ENCODE measurements at regions not wholly inside any gene's neighbourhood (a gene's known extent, or its start where the extent isn't known, plus 50 kb on each side); places are given as distances from the start of the nearest gene placed in this dataset.

- no peak for DNase-seq (ENCODE audit: low spot score)
- Histone ChIP-seq H3K27me3 (ENCODE audit: insufficient read depth, poor library complexity, severe bottlenecking) (no peaks in the 10 kb centered on the region), H3K4me1 (ENCODE audit: insufficient read depth, poor library complexity, severe bottlenecking) (no peaks in the 10 kb centered on the region), H3K36me3 (ENCODE audit: low read depth) (no peaks in the 10 kb centered on the region), H3K9me3 (ENCODE audit: severe bottlenecking) (no peaks in the 10 kb centered on the region), H3K4me3 (ENCODE audit: severe bottlenecking) (no peak overlapping the region), H3K27ac (ENCODE audit: poor library complexity, severe bottlenecking) (no peak overlapping the region)
- ATAC-seq (ENCODE audit: low read depth): no peak
- peak; percentile 50 for TF ChIP-seq CTCF (IDR thresholded peaks at IDR 0.05; ENCODE audit: poor library complexity, severe bottlenecking)
These were observed 111.3 kb upstream of the CARD11 start for GRCh38 chr7:3154881-3155494.

- Histone ChIP-seq H3K27ac (ENCODE audit: poor library complexity, severe bottlenecking) (no peak overlapping the region), H3K9me3 (ENCODE audit: severe bottlenecking) (no peaks in the 10 kb centered on the region), H3K4me3 (ENCODE audit: severe bottlenecking) (no peak overlapping the region), H3K4me1 (ENCODE audit: insufficient read depth, poor library complexity, severe bottlenecking) (no peaks in the 10 kb centered on the region), H3K36me3 (ENCODE audit: low read depth) (no peaks in the 10 kb centered on the region), H3K27me3 (ENCODE audit: insufficient read depth, poor library complexity, severe bottlenecking) (no peaks in the 10 kb centered on the region)
- DNase-seq (ENCODE audit: low spot score): no peak
- no peak for ATAC-seq (ENCODE audit: low read depth)
- no peak for TF ChIP-seq CTCF (IDR thresholded peaks at IDR 0.05; ENCODE audit: poor library complexity, severe bottlenecking)
These were observed 112.8 kb upstream of the CARD11 start for GRCh38 chr7:3156508-3156907.

GRCh38 chr7:3157566-3158287 is 114.1 kb upstream of the CARD11 start:
- no peak for TF ChIP-seq CTCF (IDR thresholded peaks at IDR 0.05; ENCODE audit: poor library complexity, severe bottlenecking)
- H3K4me3 ChIP-seq (ENCODE audit: severe bottlenecking): no peak overlapping the region
- DNase-seq (ENCODE audit: low spot score): no peak
- H3K36me3 ChIP-seq (ENCODE audit: low read depth): no peaks in the 10 kb centered on the region
- no peaks in the 10 kb centered on the region for H3K9me3 ChIP-seq (ENCODE audit: severe bottlenecking)
- no peak for ATAC-seq (ENCODE audit: low read depth)
- no peak overlapping the region for H3K27ac ChIP-seq (ENCODE audit: poor library complexity, severe bottlenecking)
- H3K4me1 ChIP-seq (ENCODE audit: insufficient read depth, poor library complexity, severe bottlenecking): no peaks in the 10 kb centered on the region
- no peaks in the 10 kb centered on the region for H3K27me3 ChIP-seq (ENCODE audit: insufficient read depth, poor library complexity, severe bottlenecking)

GRCh38 chr7:3158341-3158760 is 114.7 kb upstream of the CARD11 start:
- DNase-seq (ENCODE audit: low spot score) (no peak), ATAC-seq (ENCODE audit: low read depth) (no peak)
- H3K27me3 ChIP-seq (ENCODE audit: insufficient read depth, poor library complexity, severe bottlenecking): no peaks in the 10 kb centered on the region
- TF ChIP-seq CTCF (IDR thresholded peaks at IDR 0.05; ENCODE audit: poor library complexity, severe bottlenecking): no peak
- H3K4me1 ChIP-seq (ENCODE audit: insufficient read depth, poor library complexity, severe bottlenecking): no peaks in the 10 kb centered on the region
- no peaks in the 10 kb centered on the region for H3K9me3 ChIP-seq (ENCODE audit: severe bottlenecking)
- no peak overlapping the region for H3K4me3 ChIP-seq (ENCODE audit: severe bottlenecking)
- no peak overlapping the region for H3K27ac ChIP-seq (ENCODE audit: poor library complexity, severe bottlenecking)
- no peaks in the 10 kb centered on the region for H3K36me3 ChIP-seq (ENCODE audit: low read depth)

GRCh38 chr7:3159039-3159438 is 115.4 kb upstream of the CARD11 start:
- DNase-seq (ENCODE audit: low spot score): no peak
- ATAC-seq (ENCODE audit: low read depth): no peak
- Histone ChIP-seq H3K4me1 (ENCODE audit: insufficient read depth, poor library complexity, severe bottlenecking) (no peaks in the 10 kb centered on the region), H3K27ac (ENCODE audit: poor library complexity, severe bottlenecking) (no peak overlapping the region), H3K36me3 (ENCODE audit: low read depth) (no peaks in the 10 kb centered on the region), H3K4me3 (ENCODE audit: severe bottlenecking) (no peak overlapping the region), H3K27me3 (ENCODE audit: insufficient read depth, poor library complexity, severe bottlenecking) (no peaks in the 10 kb centered on the region), H3K9me3 (ENCODE audit: severe bottlenecking) (no peaks in the 10 kb centered on the region)
- no peak for TF ChIP-seq CTCF (IDR thresholded peaks at IDR 0.05; ENCODE audit: poor library complexity, severe bottlenecking)
